ENCODE measurements at regions not wholly inside any gene's neighbourhood (a gene's known extent, or its start where the extent isn't known, plus 50 kb on each side); places are given as distances from the start of the nearest gene placed in this dataset.

DNA sequence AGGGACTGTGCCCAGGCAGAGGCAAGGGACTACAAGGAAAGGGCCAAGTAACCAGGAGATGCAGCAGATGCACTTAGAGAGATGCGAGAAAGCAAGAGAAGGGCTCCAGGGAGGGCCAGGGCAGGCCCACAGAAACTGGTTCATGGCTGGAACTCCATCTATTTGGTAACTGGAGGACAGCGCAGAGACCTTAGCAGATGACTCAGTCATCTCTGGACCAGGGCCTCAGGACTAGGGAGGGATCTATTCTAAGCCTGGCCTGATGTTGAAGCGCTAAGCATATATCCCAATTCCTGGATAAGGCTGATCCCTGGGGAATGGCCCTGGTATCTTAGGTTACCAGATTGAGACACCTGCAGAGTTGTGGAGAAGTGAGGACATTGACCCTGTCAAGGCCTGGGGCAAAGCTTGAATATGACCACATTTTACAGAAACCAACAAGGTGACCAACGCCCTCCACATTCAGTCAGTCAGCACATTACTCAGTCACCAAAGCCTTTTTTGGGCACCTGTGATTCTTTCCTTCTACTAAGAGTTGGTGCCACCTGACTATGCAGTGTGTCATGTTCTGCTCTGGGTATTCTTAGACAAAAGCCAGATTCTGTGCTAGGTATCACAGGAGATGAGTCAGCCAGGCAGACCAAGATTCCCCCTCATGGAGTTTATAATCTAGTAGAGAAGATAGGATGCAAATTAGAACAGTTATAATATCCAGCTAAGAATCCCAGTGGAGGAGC lies 68.4 kb upstream of the SLCO3A1 start:
- in situ Hi-C loops (cut with MboI; ENCODE audit: low sequenced_read_pairs, unreplicated experiment) = no loop called here

GRCh38 chr15:91787198-91787597 lies 66.3 kb upstream of the SLCO3A1 start:
- DNase-seq (ENCODE audit: low spot score) = no peak
- TF ChIP-seq CTCF (IDR thresholded peaks at IDR 0.05; ENCODE audit: borderline replicate concordance, control extremely low read depth, extremely low read depth, insufficient read depth, missing control alignments) = no peak
- in situ Hi-C loops (cut with MboI; ENCODE audit: low sequenced_read_pairs, unreplicated experiment) = no loop called here

More for the DNA sequence above, 68.4 kb upstream of the SLCO3A1 start:
- TF ChIP-seq CTCF (IDR thresholded peaks at IDR 0.05; ENCODE audit: borderline replicate concordance, control extremely low read depth, extremely low read depth, insufficient read depth, missing control alignments) = no peak
- DNase-seq (ENCODE audit: low spot score) = no peak

DNA sequence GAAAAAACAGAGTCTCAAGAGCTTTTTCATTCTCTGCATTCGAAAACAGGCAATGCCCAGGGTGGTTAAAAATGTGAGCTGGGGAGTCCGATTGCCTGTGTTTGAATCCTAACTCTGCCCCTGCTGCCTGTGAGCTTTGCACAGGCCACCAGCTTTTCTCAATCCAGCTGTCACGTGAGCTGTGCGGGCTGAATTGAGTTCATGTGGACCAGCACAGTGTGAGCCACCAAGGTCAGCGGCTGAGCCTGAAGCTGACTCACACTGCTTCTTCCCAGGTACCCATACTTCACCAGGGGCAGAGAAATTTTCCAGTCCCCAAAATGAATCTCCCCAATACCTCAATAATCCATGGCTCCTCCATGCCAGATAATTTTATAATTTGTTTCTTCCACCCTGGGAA lies 64.4 kb upstream of the SLCO3A1 start:
- TF ChIP-seq CTCF (IDR thresholded peaks at IDR 0.05; ENCODE audit: borderline replicate concordance, control extremely low read depth, extremely low read depth, insufficient read depth, missing control alignments) = no peak
- in situ Hi-C loops (cut with MboI; ENCODE audit: low sequenced_read_pairs, unreplicated experiment) = no loop called here
- DNase-seq (ENCODE audit: low spot score) = no peak

DNA sequence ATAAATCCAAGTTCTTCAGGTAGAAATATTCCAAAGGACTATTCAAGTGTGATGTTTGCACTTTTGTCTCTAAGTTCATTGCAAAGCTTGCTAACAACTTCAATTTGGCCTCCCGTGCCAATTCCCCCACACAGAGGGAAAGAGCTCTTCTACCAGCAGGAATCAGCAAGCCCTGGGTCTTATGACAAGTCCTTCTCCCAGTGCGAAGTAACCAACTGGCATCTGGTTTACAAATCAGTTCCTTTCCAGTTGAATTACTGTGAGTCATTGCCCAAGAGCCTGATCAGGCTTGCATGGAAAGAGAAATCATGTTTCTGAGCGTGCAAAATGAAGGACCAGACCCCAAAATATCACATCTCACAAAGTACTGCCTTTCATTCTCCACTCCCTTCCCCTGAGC lies 62.7 kb upstream of the SLCO3A1 start:
- DNase-seq (ENCODE audit: low spot score) = no peak
- in situ Hi-C loops (cut with MboI; ENCODE audit: low sequenced_read_pairs, unreplicated experiment) = no loop called here
- TF ChIP-seq CTCF (IDR thresholded peaks at IDR 0.05; ENCODE audit: borderline replicate concordance, control extremely low read depth, extremely low read depth, insufficient read depth, missing control alignments) = no peak

DNA sequence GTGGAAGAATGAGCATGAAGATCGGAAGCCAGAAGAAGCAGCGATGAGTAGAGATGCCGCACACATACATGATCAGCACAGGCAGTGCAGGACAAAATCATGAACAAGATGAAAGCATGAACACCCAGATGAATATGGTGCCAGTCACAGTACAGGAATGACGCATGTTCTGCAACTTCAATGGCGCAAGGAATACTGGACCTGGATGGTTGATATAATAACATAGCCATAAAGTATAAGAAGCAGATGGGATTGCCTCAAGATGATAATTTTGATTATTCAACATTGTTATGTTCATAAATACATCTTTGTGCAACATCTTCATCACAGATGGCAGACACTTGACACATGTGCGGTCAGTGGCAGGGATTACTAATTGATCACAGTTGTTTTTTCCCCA lies 59.7 kb upstream of the SLCO3A1 start:
- DNase-seq (ENCODE audit: low spot score) = no peak
- in situ Hi-C loops (cut with MboI; ENCODE audit: low sequenced_read_pairs, unreplicated experiment) = no loop called here
- TF ChIP-seq CTCF (IDR thresholded peaks at IDR 0.05; ENCODE audit: borderline replicate concordance, control extremely low read depth, extremely low read depth, insufficient read depth, missing control alignments) = no peak

DNA sequence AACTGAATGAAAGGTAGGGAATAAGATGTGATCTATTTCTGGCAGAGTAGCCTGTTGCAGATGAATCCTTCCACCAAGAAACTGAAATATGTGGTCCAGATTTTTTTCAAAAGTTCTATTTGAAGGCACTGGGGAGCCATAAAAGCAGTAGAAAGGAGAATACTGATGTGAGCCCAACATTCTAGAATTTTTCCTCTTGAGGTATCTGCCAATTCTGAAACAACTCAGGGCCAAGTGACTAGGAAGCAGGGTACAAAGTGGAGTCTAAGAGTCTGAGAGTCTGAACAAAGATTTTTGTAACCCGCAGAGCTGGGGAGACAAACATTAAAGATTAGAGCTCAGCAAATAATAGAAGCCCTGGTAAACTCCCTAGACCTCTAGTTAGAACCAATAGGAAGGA lies 58.3 kb upstream of the SLCO3A1 start:
- no peak for DNase-seq (ENCODE audit: low spot score)
- TF ChIP-seq CTCF (IDR thresholded peaks at IDR 0.05; ENCODE audit: borderline replicate concordance, control extremely low read depth, extremely low read depth, insufficient read depth, missing control alignments) = no peak
- in situ Hi-C loops (cut with MboI; ENCODE audit: low sequenced_read_pairs, unreplicated experiment) = no loop called here

Data from GM13976 (cell line).